K562 (cell line): ENCODE measurements at regions not wholly inside any gene's neighbourhood (a gene's known extent, or its start where the extent isn't known, plus 50 kb on each side); places are given as distances from the start of the nearest gene placed in this dataset.

Experiments
- ATAC-seq: fragments of 200-7000 bp; cut with Tn5 transposase; 3 replicates; pipeline ENCODE4 v1.9.1; 2020; ENCODE audit warnings: moderate library complexity
- BruUV-seq: library from RNA; stranded (reverse); fragments of 400-500 nt; replicated peaks from 2 replicates; lab custom pipeline; 2021; lab: Mats Ljungman, UMichigan
- CTCF ChIA-PET: fragments of 300-600 bp; formaldehyde crosslinking; extraction: SDS; loops from one replicate; lab custom pipeline; 2021; ENCODE audit warnings: low intra/inter-chr PET ratio; lab: Yijun Ruan, JAX
- POLR2A ChIA-PET: fragments of 300-600, 350-650 bp; sonication (Branson Sonifier 250); formaldehyde crosslinking; extraction: SDS; loops from one replicate; lab custom pipeline; 2021; ENCODE audit warnings: antibody characterized with exemption, inconsistent platforms; lab: Yijun Ruan, JAX
- DNase-seq, 4 experiments: peaks; one replicate each; pipeline versions ENCODE4 v3.0.0 to v3.0.0-alpha.2; 2011 to 2018; ENCODE audit warnings: low spot score in 3 of 4, mixed read lengths in 3 of 4; ENCODE audit errors: extremely low read depth in 1 of 4
- FAIRE-seq: peaks from 2 replicates; lab custom pipeline; 2011; peaks lifted over from hg19 to GRCh38; lab: Jason Lieb, UNC
- H2AFZ ChIP-seq: 2 replicates; pipeline ENCODE4 v1.6.0; 2011; ENCODE audit warnings: low read depth, low read length, control low read depth, inconsistent platforms
- H3K27ac ChIP-seq: fragments of 200-600 bp; 3 replicates; pipeline ENCODE4 v1.8.0; 2011; ENCODE audit warnings: low read depth, mild to moderate bottlenecking, control low read depth, inconsistent platforms, low read length, moderate library complexity, mixed read lengths; ENCODE audit errors: extremely low read depth
- H3K27me3 ChIP-seq, 2 experiments: fragments of 300-600 bp in 1 of 2; 2 replicates in 1 of 2; 3 replicates in 1 of 2; pipeline versions ENCODE4 v1.6.0 to v1.8.0; 2011; ENCODE audit warnings: inconsistent platforms in 2 of 2, low read length in 2 of 2, mild to moderate bottlenecking in 1 of 2, mixed read lengths in 1 of 2, moderate library complexity in 1 of 2; ENCODE audit not compliant: control insufficient read depth in 2 of 2, insufficient read depth in 2 of 2
- H3K36me3 ChIP-seq: fragments of 300-600 bp; 3 replicates; pipeline ENCODE4 v1.8.0; 2011; ENCODE audit warnings: mild to moderate bottlenecking, low read length, inconsistent platforms; ENCODE audit not compliant: control insufficient read depth, insufficient read depth
- H3K4me1 ChIP-seq, 2 experiments: fragments of 200-600 bp in 1 of 2; replicated peaks in 1 of 2; 2 replicates in 1 of 2; 3 replicates in 1 of 2; pipeline versions ENCODE4 v1.5.1 to v1.8.0; 2011; ENCODE audit warnings: inconsistent platforms in 2 of 2, low read length in 2 of 2, mild to moderate bottlenecking in 1 of 2, mixed read lengths in 1 of 2, moderate library complexity in 1 of 2; ENCODE audit not compliant: control insufficient read depth in 2 of 2, insufficient read depth in 2 of 2
- H3K4me2 ChIP-seq: 2 replicates; pipeline ENCODE4 v1.6.1; 2011; ENCODE audit warnings: low read length, control low read depth, inconsistent platforms, mixed read lengths; ENCODE audit not compliant: insufficient read depth
- H3K4me3 ChIP-seq: fragments of 200-600 bp; sonication (generic), shearing (Covaris generic); 2 replicates; pipeline ENCODE4 v1.5.1; 2016; ENCODE audit warnings: control low read depth, inconsistent platforms
- H3K79me2 ChIP-seq: fragments of 200-600 bp; 3 replicates; pipeline ENCODE4 v1.8.0; 2011; ENCODE audit warnings: low read length, inconsistent platforms; ENCODE audit not compliant: control insufficient read depth, insufficient read depth
- H3K9ac ChIP-seq, 2 experiments: 2 replicates each; pipeline versions ENCODE4 v1.6.0 to v1.6.1; 2011; ENCODE audit warnings: low read depth in 2 of 2, low read length in 2 of 2, control low read depth in 1 of 2, inconsistent platforms in 1 of 2, mild to moderate bottlenecking in 1 of 2, mixed read lengths in 1 of 2; ENCODE audit not compliant: insufficient read depth in 1 of 2
- H3K9me1 ChIP-seq: one replicate; pipeline ENCODE4 v1.6.0; 2011; ENCODE audit warnings: inconsistent platforms, mild to moderate bottlenecking, low read length, moderate library complexity; ENCODE audit not compliant: control insufficient read depth, insufficient read depth
- H3K9me3 ChIP-seq: replicated peaks from 2 replicates; pipeline ENCODE4 v1.5.1; 2011; ENCODE audit warnings: low read depth, low read length, inconsistent platforms; ENCODE audit not compliant: control insufficient read depth, insufficient read depth
- H4K20me1 ChIP-seq: replicated peaks from 2 replicates; pipeline ENCODE4 v1.6.1; 2011; ENCODE audit warnings: low read length, inconsistent platforms, mixed read lengths; ENCODE audit not compliant: control insufficient read depth, insufficient read depth
- HDGF ChIP-seq: fragments of 450-650 bp; IDR thresholded peaks from 2 replicates; pipeline ENCODE4 v1.6.1; 2016
- SMC3 ChIP-seq: conservative IDR thresholded peaks from 2 replicates; pipeline ENCODE4 v1.6.1; 2011; ENCODE audit warnings: low read depth, low read length, improper control_type of control experiment; ENCODE audit not compliant: insufficient read depth
- THRA ChIP-seq: fragments of 450-650 bp; IDR thresholded peaks from 2 replicates; pipeline ENCODE4 v1.6.1; 2017; ENCODE audit warnings: mild to moderate bottlenecking, moderate library complexity
- WGBS: fragments of 100-300 bp; shearing (Covaris generic); methylation state at CpG from one replicate; pipeline ENCODE4 v1.1.6; 2016; ENCODE audit warnings: low coverage, mixed read lengths; ENCODE audit not compliant: insufficient coverage; ENCODE audit errors: missing lambda C conversion rate; 5-methylcytosine and 5-hydroxymethylcytosine counted together
- in situ Hi-C: fragments of 300-500 bp; cut with MboI; formaldehyde crosslinking; loops from 4 replicates; pipeline ENCODE4 v1.15.0; 2018; ENCODE audit warnings: inconsistent platforms, mixed read lengths
- intact Hi-C: fragments of 100-400 bp; cut with micrococcal nuclease; formaldehyde crosslinking; loops from 2 replicates; pipeline ENCODE4 v1.14.2; 2022

DNA sequence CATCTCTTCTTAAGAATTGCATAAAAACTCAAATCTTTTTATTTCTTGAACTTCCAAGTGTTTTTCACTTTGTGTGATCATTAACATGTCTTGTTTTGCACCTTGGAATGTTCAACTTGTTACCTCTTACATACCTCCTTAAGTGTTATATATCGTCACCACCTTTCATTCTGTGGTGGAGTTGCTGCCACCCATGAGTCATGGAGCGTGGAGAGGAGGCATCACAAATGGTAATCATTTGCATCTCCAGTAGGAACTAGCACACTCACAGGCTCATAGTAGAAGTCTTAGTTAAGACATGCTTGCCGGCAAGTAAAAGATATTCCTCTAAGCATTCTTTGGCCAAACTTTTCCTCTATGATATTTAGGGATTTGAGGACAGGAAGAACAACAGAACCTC is 67.0 kb upstream of the VCX start:
- no peak overlapping the region for H3K27ac ChIP-seq
- no peaks in the 10 kb centered on the region for H3K4me1 ChIP-seq
- H3K79me2 ChIP-seq, result no peaks in the 10 kb centered on the region
- H4K20me1 ChIP-seq, result no peaks in the 10 kb centered on the region
- no peaks in the 10 kb centered on the region for H3K36me3 ChIP-seq
- 0% methylated on average over 3 of the region's 3 CpGs for WGBS
- intact Hi-C loops, result no loop called here
- no peak for FAIRE-seq
- H3K9me1 ChIP-seq, result no peaks in the 10 kb centered on the region
- H3K9ac ChIP-seq, result no peak overlapping the region
- no peak for ATAC-seq
- DNase-seq, result no peak
- no peak overlapping the region for H2AFZ ChIP-seq
- no peak overlapping the region for H3K4me3 ChIP-seq
- no peak overlapping the region for H3K4me2 ChIP-seq
- ChIA-PET CTCF (no interaction called here), POLR2A (no interaction called here)
- in situ Hi-C loops, result no loop called here
- H3K9me3 ChIP-seq, result no peaks in the 10 kb centered on the region
- TF ChIP-seq HDGF, result no peak
- no TSS peak for BruUV-seq
- no peaks in the 10 kb centered on the region for H3K27me3 ChIP-seq

DNA sequence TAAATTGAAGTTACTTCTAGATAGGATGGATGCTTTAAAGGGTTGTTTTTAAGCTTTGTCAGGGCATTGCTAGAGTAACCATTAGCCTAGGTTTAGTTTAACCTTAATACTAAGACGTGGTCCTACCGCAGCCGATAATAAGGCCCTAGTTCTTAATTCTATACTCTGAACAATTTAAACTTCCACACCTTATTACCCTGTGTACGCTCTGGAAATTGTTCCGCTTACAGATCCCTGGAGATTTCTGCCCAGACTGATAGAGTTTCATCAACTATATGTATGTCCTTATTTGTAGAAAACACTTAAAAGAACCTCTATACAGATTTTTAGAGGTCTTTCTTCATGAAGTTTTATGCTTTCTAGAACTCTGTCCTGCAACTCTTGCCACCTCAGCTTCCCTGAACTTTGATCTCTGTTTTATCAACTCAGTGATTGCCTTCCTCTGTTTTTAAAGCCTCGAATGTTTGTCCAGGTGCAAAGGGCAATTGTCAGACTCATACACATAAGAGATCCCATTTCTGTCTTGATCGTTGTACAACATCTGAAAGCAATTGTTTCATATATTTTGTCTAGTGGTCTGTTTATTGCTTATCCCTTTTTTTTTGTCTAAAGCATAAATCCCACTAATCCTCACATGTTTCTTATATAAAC is 71.1 kb upstream of the VCX start:
- ChIA-PET POLR2A (no interaction called here), CTCF (no interaction called here)
- Histone ChIP-seq H3K27ac (no peak overlapping the region), H2AFZ (no peak overlapping the region), H3K9me3 (no peaks in the 10 kb centered on the region), H3K27me3 (no peaks in the 10 kb centered on the region), H3K9me1 (no peaks in the 10 kb centered on the region), H3K36me3 (no peaks in the 10 kb centered on the region), H3K9ac (no peak overlapping the region), H3K4me2 (no peak overlapping the region), H3K4me3 (no peak overlapping the region), H3K79me2 (no peaks in the 10 kb centered on the region), H3K4me1 (no peaks in the 10 kb centered on the region), H4K20me1 (no peaks in the 10 kb centered on the region)
- BruUV-seq, result no TSS peak
- TF ChIP-seq SMC3 (no peak), THRA (no peak)
- WGBS, result 0% methylated on average over 7 of the region's 7 CpGs
- DNase-seq (no peak), FAIRE-seq (no peak), ATAC-seq (no peak)
- intact Hi-C loops, result no loop called here
- in situ Hi-C loops, result no loop called here
